Body of pancreas (tissue), 4 donors: ENCODE measurements at regions not wholly inside any gene's neighbourhood (a gene's known extent, or its start where the extent isn't known, plus 50 kb on each side); places are given as distances from the start of the nearest gene placed in this dataset.

Source experiments
- CTCF ChIP-seq, 7 experiments: fragments of 450-650 bp in 4 of 7; fragments of 200-600 bp in 3 of 7; sonication (generic) in 3 of 7; IDR thresholded peaks; one replicate each; pipeline ENCODE4 v1.5.1; 2016 to 2019; ENCODE audit warnings: antibody characterized with exemption in 7 of 7
- POLR2A ChIP-seq, 3 donors: fragments of 450-650 bp; IDR thresholded peaks; one replicate each; pipeline ENCODE4 v1.6.1; 2016; ENCODE audit warnings: antibody characterized with exemption in 3 of 3, mild to moderate bottlenecking in 2 of 3

GRCh38 chr3:10762611-10763247 is 53.3 kb upstream of the SLC6A11 start:
- no peak for TF ChIP-seq POLR2A (IDR thresholded peaks at IDR 0.05)
- no peak for TF ChIP-seq CTCF (IDR thresholded peaks at IDR 0.05)
